ENCODE measurements at regions not wholly inside any gene's neighbourhood (a gene's known extent, or its start where the extent isn't known, plus 50 kb on each side); places are given as distances from the start of the nearest gene placed in this dataset.

DNA sequence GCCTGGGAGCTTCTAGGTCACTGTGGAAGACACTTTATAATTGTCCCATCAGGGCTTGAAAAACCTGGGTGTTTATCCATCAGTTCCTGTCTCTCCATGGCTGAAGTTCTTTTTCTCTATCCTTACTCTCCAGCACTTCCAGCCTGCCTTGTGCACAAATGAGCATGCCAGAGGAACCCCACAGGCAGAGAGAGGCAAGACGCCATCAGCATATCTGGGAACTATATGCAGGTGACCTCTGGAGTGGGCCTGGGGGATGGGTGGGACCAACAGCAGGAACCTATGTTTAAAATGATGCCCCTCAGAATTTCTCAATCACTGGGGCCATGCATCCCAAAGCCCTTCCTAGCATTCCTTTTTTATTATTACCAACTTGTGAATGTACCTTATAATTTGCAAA lies 156.2 kb upstream of the PARD3B start:
- no peaks in the 10 kb centered on the region for H3K9me3 ChIP-seq (ENCODE audit: control insufficient read depth, low read depth, low read length)
- no peaks in the 10 kb centered on the region for H3K79me2 ChIP-seq (ENCODE audit: control insufficient read depth, insufficient read depth, low read length)
- no peak overlapping the region for H3K27ac ChIP-seq (ENCODE audit: control insufficient read depth, insufficient read depth, low read length)
- no peaks in the 10 kb centered on the region for H3K9me1 ChIP-seq (ENCODE audit: control insufficient read depth, extremely low read depth, insufficient read depth, low read length)
- H3K4me2 ChIP-seq (ENCODE audit: control insufficient read depth, extremely low read depth, insufficient read depth, low read depth, low read length) = no peak overlapping the region
- FAIRE-seq = no peak
- H3K27me3 ChIP-seq (ENCODE audit: control insufficient read depth, extremely low read depth, insufficient read depth, low read length) = no peaks in the 10 kb centered on the region
- no peaks in the 10 kb centered on the region for H3K4me1 ChIP-seq (ENCODE audit: control insufficient read depth, extremely low read depth, insufficient read depth, low read length)
- DNase-seq (ENCODE audit: low read depth, low spot score) = no peak
- no peaks in the 10 kb centered on the region for H4K20me1 ChIP-seq (ENCODE audit: control insufficient read depth, extremely low read depth, insufficient read depth, low read length)
- no peak overlapping the region for H3K4me3 ChIP-seq (ENCODE audit: control insufficient read depth in 2 of 3, extremely low read depth in 1 of 3, insufficient read depth in 2 of 3, low read depth in 1 of 3, low read length in 3 of 3)
- H3K36me3 ChIP-seq (ENCODE audit: control insufficient read depth in 2 of 2, extremely low read depth in 1 of 2, insufficient read depth in 2 of 2, low read length in 2 of 2) = no peaks in the 10 kb centered on the region
- dilution Hi-C loops (cut with MboI; ENCODE audit: extremely low pct_ligation_motif_present, low sequenced_read_pairs) = no loop called here
- H2AFZ ChIP-seq (ENCODE audit: control insufficient read depth, low read length) = no peak overlapping the region
- TF ChIP-seq, protein P1, sequence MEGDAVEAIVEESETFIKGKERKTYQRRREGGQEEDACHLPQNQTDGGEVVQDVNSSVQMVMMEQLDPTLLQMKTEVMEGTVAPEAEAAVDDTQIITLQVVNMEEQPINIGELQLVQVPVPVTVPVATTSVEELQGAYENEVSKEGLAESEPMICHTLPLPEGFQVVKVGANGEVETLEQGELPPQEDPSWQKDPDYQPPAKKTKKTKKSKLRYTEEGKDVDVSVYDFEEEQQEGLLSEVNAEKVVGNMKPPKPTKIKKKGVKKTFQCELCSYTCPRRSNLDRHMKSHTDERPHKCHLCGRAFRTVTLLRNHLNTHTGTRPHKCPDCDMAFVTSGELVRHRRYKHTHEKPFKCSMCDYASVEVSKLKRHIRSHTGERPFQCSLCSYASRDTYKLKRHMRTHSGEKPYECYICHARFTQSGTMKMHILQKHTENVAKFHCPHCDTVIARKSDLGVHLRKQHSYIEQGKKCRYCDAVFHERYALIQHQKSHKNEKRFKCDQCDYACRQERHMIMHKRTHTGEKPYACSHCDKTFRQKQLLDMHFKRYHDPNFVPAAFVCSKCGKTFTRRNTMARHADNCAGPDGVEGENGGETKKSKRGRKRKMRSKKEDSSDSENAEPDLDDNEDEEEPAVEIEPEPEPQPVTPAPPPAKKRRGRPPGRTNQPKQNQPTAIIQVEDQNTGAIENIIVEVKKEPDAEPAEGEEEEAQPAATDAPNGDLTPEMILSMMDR (optimal IDR thresholded peaks at IDR 0.05 in 1 of 3, IDR thresholded peaks at IDR 0.05 in 1 of 3, conservative IDR thresholded peaks at IDR 0.05 in 1 of 3; ENCODE audit: extremely low read depth in 1 of 3, insufficient read depth in 2 of 3, low read length in 3 of 3) = no peak
- no peak for TF ChIP-seq EZH2 (IDR thresholded peaks at IDR 0.05; ENCODE audit: low read length)
- H3K9ac ChIP-seq (ENCODE audit: control insufficient read depth, extremely low read depth, insufficient read depth, low read length) = no peak overlapping the region

DNA sequence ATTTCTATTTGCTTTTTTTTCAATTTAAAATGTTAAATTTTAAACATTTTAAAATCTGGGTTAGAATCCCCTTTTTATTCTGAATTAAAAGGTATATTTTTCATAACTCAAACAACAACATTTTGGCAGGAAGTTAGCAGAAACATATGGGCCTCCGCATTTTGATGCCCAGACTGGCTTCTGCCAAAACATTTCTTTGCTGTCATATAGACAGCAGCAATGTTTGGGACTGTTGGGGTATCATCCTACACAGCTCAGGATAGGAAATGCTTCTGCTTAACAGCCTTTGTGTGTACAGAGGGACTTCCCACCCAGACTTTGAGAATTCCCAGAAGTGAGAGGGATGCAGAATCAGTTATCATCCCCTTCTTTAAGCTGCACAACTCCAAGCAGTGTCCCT lies 155.4 kb upstream of the PARD3B start:
- H3K4me3 ChIP-seq (ENCODE audit: control insufficient read depth in 2 of 3, extremely low read depth in 1 of 3, insufficient read depth in 2 of 3, low read depth in 1 of 3, low read length in 3 of 3) = no peak overlapping the region
- TF ChIP-seq, protein P1 (optimal IDR thresholded peaks at IDR 0.05 in 1 of 3, IDR thresholded peaks at IDR 0.05 in 1 of 3, conservative IDR thresholded peaks at IDR 0.05 in 1 of 3; ENCODE audit: extremely low read depth in 1 of 3, insufficient read depth in 2 of 3, low read length in 3 of 3) = no peak
- TF ChIP-seq EZH2 (IDR thresholded peaks at IDR 0.05; ENCODE audit: low read length) = no peak
- no peaks in the 10 kb centered on the region for H3K9me1 ChIP-seq (ENCODE audit: control insufficient read depth, extremely low read depth, insufficient read depth, low read length)
- H3K27me3 ChIP-seq (ENCODE audit: control insufficient read depth, extremely low read depth, insufficient read depth, low read length) = no peaks in the 10 kb centered on the region
- H3K4me2 ChIP-seq (ENCODE audit: control insufficient read depth, extremely low read depth, insufficient read depth, low read depth, low read length) = no peak overlapping the region
- H3K79me2 ChIP-seq (ENCODE audit: control insufficient read depth, insufficient read depth, low read length) = no peaks in the 10 kb centered on the region
- DNase-seq (ENCODE audit: low read depth, low spot score) (no peak), FAIRE-seq (no peak)
- H3K4me1 ChIP-seq (ENCODE audit: control insufficient read depth, extremely low read depth, insufficient read depth, low read length) = no peaks in the 10 kb centered on the region
- no peaks in the 10 kb centered on the region for H3K9me3 ChIP-seq (ENCODE audit: control insufficient read depth, low read depth, low read length)
- no peak overlapping the region for H3K27ac ChIP-seq (ENCODE audit: control insufficient read depth, insufficient read depth, low read length)
- no peak overlapping the region for H3K9ac ChIP-seq (ENCODE audit: control insufficient read depth, extremely low read depth, insufficient read depth, low read length)
- H4K20me1 ChIP-seq (ENCODE audit: control insufficient read depth, extremely low read depth, insufficient read depth, low read length) = no peaks in the 10 kb centered on the region
- dilution Hi-C loops (cut with MboI; ENCODE audit: extremely low pct_ligation_motif_present, low sequenced_read_pairs) = no loop called here
- no peak overlapping the region for H2AFZ ChIP-seq (ENCODE audit: control insufficient read depth, low read length)
- H3K36me3 ChIP-seq (ENCODE audit: control insufficient read depth in 2 of 2, extremely low read depth in 1 of 2, insufficient read depth in 2 of 2, low read length in 2 of 2) = no peaks in the 10 kb centered on the region

Measured in keratinocyte (primary cell).